ENCODE measurements at regions not wholly inside any gene's neighbourhood (a gene's known extent, or its start where the extent isn't known, plus 50 kb on each side); places are given as distances from the start of the nearest gene placed in this dataset.

GRCh38 chr2:8568543-8569302 lies 113.1 kb upstream of the ID2 start:
- Histone ChIP-seq H3K79me2 (replicated peaks; ENCODE audit: insufficient read depth, low read length) (no peaks in the 10 kb centered on the region), H3K9me3 (ENCODE audit: low read length) (no peaks in the 10 kb centered on the region), H3K27ac (ENCODE audit: low read length) (no peak overlapping the region), H3K27me3 (ENCODE audit: insufficient read depth, low read depth, low read length) (no peaks in the 10 kb centered on the region), H3F3A (ENCODE audit: insufficient read depth, low read length, poor library complexity, severe bottlenecking) (no peaks in the 10 kb centered on the region), H3K4me3 (ENCODE audit: low read length) (no peak overlapping the region), H3K9me2 (ENCODE audit: insufficient read depth, low read length) (no peaks in the 10 kb centered on the region), H3K36me3 (ENCODE audit: insufficient read depth, low read length) (no peaks in the 10 kb centered on the region), H3K4me2 (ENCODE audit: low read length) (no peak overlapping the region), H2AFZ (ENCODE audit: low read depth, low read length) (no peak overlapping the region), H3K9ac (ENCODE audit: low read length) (no peak overlapping the region), H4K20me1 (ENCODE audit: insufficient read depth) (no peaks in the 10 kb centered on the region)
- no peak for TF ChIP-seq EP300 (conservative IDR thresholded peaks at IDR 0.05; ENCODE audit: poor library complexity, severe bottlenecking)
- TF ChIP-seq EZH2 (IDR thresholded peaks at IDR 0.05; ENCODE audit: borderline replicate concordance, insufficient read depth, low read length, poor library complexity, severe bottlenecking) = no peak
- no peak for TF ChIP-seq TAF1 (IDR thresholded peaks at IDR 0.05; ENCODE audit: low read depth)
- TF ChIP-seq MXI1 (conservative IDR thresholded peaks at IDR 0.05; ENCODE audit: poor library complexity, severe bottlenecking) = no peak

DNA sequence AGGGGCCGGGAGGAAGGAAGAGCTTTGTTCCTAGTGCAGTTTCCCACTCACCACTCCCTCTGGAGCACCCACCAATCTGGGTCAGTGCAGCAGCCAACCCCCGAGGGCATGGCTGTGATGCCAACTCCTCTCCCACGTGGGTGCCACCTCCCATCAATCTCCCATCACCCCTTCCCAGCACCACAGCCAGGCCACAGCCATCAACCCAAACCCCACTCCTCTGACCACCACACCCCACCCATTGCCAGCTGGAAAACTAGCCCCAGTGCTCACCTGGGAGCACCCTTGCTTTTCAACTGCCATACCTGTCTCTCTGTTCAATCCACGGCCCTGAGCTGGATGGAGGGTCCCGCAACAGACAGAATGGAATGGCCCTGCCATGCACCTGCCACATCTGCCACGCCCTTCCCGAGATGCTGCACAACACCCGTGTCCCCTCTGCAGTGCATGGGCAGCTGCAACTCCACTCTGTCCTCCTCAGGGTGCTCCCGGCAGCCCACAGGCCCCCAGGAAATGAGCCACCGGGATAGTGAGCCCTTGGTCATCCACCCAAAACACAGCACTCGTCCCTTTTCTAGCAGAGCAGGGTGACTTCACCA lies 112.4 kb upstream of the ID2 start:
- Histone ChIP-seq H3K9me2 (ENCODE audit: insufficient read depth, low read length) (no peaks in the 10 kb centered on the region), H3K9ac (ENCODE audit: low read length) (no peak overlapping the region), H3K4me3 (ENCODE audit: low read length) (no peak overlapping the region), H3F3A (ENCODE audit: insufficient read depth, low read length, poor library complexity, severe bottlenecking) (no peaks in the 10 kb centered on the region), H2AFZ (ENCODE audit: low read depth, low read length) (no peak overlapping the region), H3K36me3 (ENCODE audit: insufficient read depth, low read length) (no peaks in the 10 kb centered on the region), H3K9me3 (ENCODE audit: low read length) (no peaks in the 10 kb centered on the region), H4K20me1 (ENCODE audit: insufficient read depth) (no peaks in the 10 kb centered on the region), H3K27ac (ENCODE audit: low read length) (no peak overlapping the region), H3K27me3 (ENCODE audit: insufficient read depth, low read depth, low read length) (no peaks in the 10 kb centered on the region), H3K79me2 (replicated peaks; ENCODE audit: insufficient read depth, low read length) (no peaks in the 10 kb centered on the region), H3K4me2 (ENCODE audit: low read length) (no peak overlapping the region)
- TF ChIP-seq EP300 (conservative IDR thresholded peaks at IDR 0.05; ENCODE audit: poor library complexity, severe bottlenecking) (no peak), RAD21 (conservative IDR thresholded peaks at IDR 0.05) (no peak)
- TF ChIP-seq, protein P1, sequence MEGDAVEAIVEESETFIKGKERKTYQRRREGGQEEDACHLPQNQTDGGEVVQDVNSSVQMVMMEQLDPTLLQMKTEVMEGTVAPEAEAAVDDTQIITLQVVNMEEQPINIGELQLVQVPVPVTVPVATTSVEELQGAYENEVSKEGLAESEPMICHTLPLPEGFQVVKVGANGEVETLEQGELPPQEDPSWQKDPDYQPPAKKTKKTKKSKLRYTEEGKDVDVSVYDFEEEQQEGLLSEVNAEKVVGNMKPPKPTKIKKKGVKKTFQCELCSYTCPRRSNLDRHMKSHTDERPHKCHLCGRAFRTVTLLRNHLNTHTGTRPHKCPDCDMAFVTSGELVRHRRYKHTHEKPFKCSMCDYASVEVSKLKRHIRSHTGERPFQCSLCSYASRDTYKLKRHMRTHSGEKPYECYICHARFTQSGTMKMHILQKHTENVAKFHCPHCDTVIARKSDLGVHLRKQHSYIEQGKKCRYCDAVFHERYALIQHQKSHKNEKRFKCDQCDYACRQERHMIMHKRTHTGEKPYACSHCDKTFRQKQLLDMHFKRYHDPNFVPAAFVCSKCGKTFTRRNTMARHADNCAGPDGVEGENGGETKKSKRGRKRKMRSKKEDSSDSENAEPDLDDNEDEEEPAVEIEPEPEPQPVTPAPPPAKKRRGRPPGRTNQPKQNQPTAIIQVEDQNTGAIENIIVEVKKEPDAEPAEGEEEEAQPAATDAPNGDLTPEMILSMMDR (IDR thresholded peaks at IDR 0.05; ENCODE audit: poor library complexity, severe bottlenecking) = no peak

- H3K9me3 ChIP-seq (ENCODE audit: low read length) = no peaks in the 10 kb centered on the region
- no peak overlapping the region for H2AFZ ChIP-seq (ENCODE audit: low read depth, low read length)
- no peaks in the 10 kb centered on the region for H3F3A ChIP-seq (ENCODE audit: insufficient read depth, low read length, poor library complexity, severe bottlenecking)
- no peak overlapping the region for H3K4me2 ChIP-seq (ENCODE audit: low read length)
- TF ChIP-seq POLR2AphosphoS5 (IDR thresholded peaks at IDR 0.05) = no peak
- TF ChIP-seq EZH2 (IDR thresholded peaks at IDR 0.05; ENCODE audit: borderline replicate concordance, insufficient read depth, low read length, poor library complexity, severe bottlenecking) = no peak
- TF ChIP-seq TAF1 (IDR thresholded peaks at IDR 0.05; ENCODE audit: low read depth) = no peak
- no peak for TF ChIP-seq REST (IDR thresholded peaks at IDR 0.05; ENCODE audit: borderline replicate concordance)
- TF ChIP-seq, protein P1 (IDR thresholded peaks at IDR 0.05; ENCODE audit: poor library complexity, severe bottlenecking) = no peak
- TF ChIP-seq MXI1 (conservative IDR thresholded peaks at IDR 0.05; ENCODE audit: poor library complexity, severe bottlenecking) = no peak
- no peak for TF ChIP-seq RAD21 (conservative IDR thresholded peaks at IDR 0.05)
- TF ChIP-seq SMC3 (conservative IDR thresholded peaks at IDR 0.05; ENCODE audit: poor library complexity) = no peak
- no peak for TF ChIP-seq EP300 (conservative IDR thresholded peaks at IDR 0.05; ENCODE audit: poor library complexity, severe bottlenecking)
- no peak overlapping the region for H3K9ac ChIP-seq (ENCODE audit: low read length)
- H3K79me2 ChIP-seq (replicated peaks; ENCODE audit: insufficient read depth, low read length) = no peaks in the 10 kb centered on the region
- H3K27me3 ChIP-seq (ENCODE audit: insufficient read depth, low read depth, low read length) = no peaks in the 10 kb centered on the region
- H3K36me3 ChIP-seq (ENCODE audit: insufficient read depth, low read length) = no peaks in the 10 kb centered on the region
- H4K20me1 ChIP-seq (ENCODE audit: insufficient read depth) = no peaks in the 10 kb centered on the region
- no peaks in the 10 kb centered on the region for H3K9me2 ChIP-seq (ENCODE audit: insufficient read depth, low read length)
- no peak overlapping the region for H3K27ac ChIP-seq (ENCODE audit: low read length)
- no peak overlapping the region for H3K4me3 ChIP-seq (ENCODE audit: low read length)
These were observed 111.2 kb upstream of the ID2 start for GRCh38 chr2:8570637-8571036.

Data from neural cell (in vitro differentiated cells).